ENCODE measurements at regions not wholly inside any gene's neighbourhood (a gene's known extent, or its start where the extent isn't known, plus 50 kb on each side); places are given as distances from the start of the nearest gene placed in this dataset.

DNA sequence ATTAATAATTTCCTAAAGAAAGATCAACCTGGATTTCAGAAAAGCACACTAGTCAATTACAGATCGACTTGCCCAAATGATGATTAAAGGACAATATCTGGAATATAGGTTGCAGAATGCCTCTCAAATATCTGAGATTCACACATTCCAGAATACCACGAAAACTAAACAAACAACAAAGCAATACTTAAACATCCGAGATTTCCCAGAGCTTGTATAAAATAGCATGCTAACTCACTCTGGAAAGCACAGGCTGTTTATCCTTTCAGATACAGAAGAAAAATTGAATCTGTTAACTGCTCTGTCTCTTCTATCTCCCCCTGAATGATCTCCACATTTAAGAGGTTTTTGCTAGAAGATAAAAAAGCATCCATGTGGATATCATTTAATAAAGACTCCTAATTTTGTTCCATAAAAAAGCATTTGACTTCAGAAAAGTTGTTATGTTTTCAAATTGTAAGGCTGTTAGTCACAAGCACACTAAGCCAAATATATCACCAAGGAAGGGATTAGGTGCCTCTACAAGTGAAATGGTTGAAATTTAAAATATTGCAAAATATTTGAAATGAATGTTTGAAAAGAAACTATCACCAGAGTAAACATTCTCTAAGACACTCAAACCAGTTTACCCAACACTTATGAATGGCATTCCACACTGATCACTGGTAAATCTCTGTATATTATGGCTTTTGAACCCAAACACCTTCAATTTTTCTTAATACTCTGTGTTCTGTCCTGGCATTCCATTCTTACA is 865.1 kb upstream of the ADAMTS5 start:
- Histone ChIP-seq H3K4me3 (replicated peaks in 1 of 3; ENCODE audit: low read depth in 2 of 3, low read length in 3 of 3) (no peak overlapping the region), H3K9me3 (replicated peaks in 1 of 2; ENCODE audit: control insufficient read depth in 1 of 2, insufficient read depth in 1 of 2, low read length in 2 of 2) (peaks cover 0 to 9% of the 10 kb centered on the region in 2 donors), H2AFZ (ENCODE audit: insufficient read depth, low read depth, low read length, poor library complexity, severe bottlenecking) (no peak overlapping the region), H3K79me2 (ENCODE audit: insufficient read depth, low read length) (no peaks in the 10 kb centered on the region), H3K4me2 (replicated peaks; ENCODE audit: extremely low read depth, low read length, poor library complexity, severe bottlenecking) (no peak overlapping the region), H3K4me1 (ENCODE audit: control insufficient read depth in 1 of 2, insufficient read depth in 2 of 2, low read length in 2 of 2) (no peaks in the 10 kb centered on the region), H3K27ac (ENCODE audit: low read depth in 1 of 2, low read length in 2 of 2) (no peak overlapping the region), H3K36me3 (replicated peaks in 1 of 2; ENCODE audit: control insufficient read depth in 1 of 2, insufficient read depth in 2 of 2, low read length in 2 of 2) (no peaks in the 10 kb centered on the region), H4K20me1 (ENCODE audit: insufficient read depth, low read length) (no peaks in the 10 kb centered on the region), H3K9ac (ENCODE audit: insufficient read depth, low read length, poor library complexity, severe bottlenecking) (no peak overlapping the region), H3K27me3 (ENCODE audit: control insufficient read depth in 2 of 2, insufficient read depth in 2 of 2, low read length in 2 of 2) (no peaks in the 10 kb centered on the region)
- Mint-ChIP-seq H3K9me3 (peaks cover 0 to 10% (median 4%) of the 10 kb centered on the region in 7 donors), H3K4me1 (no peaks in the 10 kb centered on the region), H3K4me3 (no peak overlapping the region), H3K27me3 (ENCODE audit: low read depth in 3 of 3) (no peaks in the 10 kb centered on the region), H3K27ac (no peak overlapping the region), H3K36me3 (no peaks in the 10 kb centered on the region)
- TF ChIP-seq, protein P1, sequence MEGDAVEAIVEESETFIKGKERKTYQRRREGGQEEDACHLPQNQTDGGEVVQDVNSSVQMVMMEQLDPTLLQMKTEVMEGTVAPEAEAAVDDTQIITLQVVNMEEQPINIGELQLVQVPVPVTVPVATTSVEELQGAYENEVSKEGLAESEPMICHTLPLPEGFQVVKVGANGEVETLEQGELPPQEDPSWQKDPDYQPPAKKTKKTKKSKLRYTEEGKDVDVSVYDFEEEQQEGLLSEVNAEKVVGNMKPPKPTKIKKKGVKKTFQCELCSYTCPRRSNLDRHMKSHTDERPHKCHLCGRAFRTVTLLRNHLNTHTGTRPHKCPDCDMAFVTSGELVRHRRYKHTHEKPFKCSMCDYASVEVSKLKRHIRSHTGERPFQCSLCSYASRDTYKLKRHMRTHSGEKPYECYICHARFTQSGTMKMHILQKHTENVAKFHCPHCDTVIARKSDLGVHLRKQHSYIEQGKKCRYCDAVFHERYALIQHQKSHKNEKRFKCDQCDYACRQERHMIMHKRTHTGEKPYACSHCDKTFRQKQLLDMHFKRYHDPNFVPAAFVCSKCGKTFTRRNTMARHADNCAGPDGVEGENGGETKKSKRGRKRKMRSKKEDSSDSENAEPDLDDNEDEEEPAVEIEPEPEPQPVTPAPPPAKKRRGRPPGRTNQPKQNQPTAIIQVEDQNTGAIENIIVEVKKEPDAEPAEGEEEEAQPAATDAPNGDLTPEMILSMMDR (IDR thresholded peaks at IDR 0.05), result no peak
- DNase-seq, result no peak
- WGBS (ENCODE audit: insufficient coverage), result no CpG with 5 or more reads among the region's 3 CpGs
- intact Hi-C loops (cut with micrococcal nuclease), result no loop called here

DNA sequence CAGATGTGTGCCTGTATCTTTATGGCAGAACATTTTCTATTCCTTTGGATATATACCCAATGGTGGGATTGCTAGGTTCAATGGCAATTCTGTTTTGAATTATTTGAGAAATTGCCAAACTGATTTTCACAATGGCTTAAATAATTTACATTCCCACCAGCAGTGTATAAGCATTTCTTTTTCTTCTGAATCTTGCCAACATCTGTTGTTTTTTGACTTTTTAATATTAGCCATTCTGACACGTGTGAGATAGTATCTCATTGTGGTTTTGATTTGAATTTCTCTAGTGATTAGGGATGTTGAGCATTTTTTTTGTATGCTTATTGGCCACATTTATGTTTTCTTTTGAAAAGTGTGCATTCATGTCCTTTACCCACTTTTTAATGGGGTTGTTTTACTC is 864.3 kb upstream of the ADAMTS5 start:
- Histone ChIP-seq H2AFZ (ENCODE audit: insufficient read depth, low read depth, low read length, poor library complexity, severe bottlenecking) (no peak overlapping the region), H3K9me3 (replicated peaks in 1 of 2; ENCODE audit: control insufficient read depth in 1 of 2, insufficient read depth in 1 of 2, low read length in 2 of 2) (peaks cover 0 to 4% of the 10 kb centered on the region in 2 donors), H3K4me3 (replicated peaks in 1 of 3; ENCODE audit: low read depth in 2 of 3, low read length in 3 of 3) (no peak overlapping the region), H3K27ac (ENCODE audit: low read depth in 1 of 2, low read length in 2 of 2) (no peak overlapping the region), H3K4me1 (ENCODE audit: control insufficient read depth in 1 of 2, insufficient read depth in 2 of 2, low read length in 2 of 2) (no peaks in the 10 kb centered on the region), H3K9ac (ENCODE audit: insufficient read depth, low read length, poor library complexity, severe bottlenecking) (no peak overlapping the region), H3K36me3 (replicated peaks in 1 of 2; ENCODE audit: control insufficient read depth in 1 of 2, insufficient read depth in 2 of 2, low read length in 2 of 2) (no peaks in the 10 kb centered on the region), H3K27me3 (ENCODE audit: control insufficient read depth in 2 of 2, insufficient read depth in 2 of 2, low read length in 2 of 2) (no peaks in the 10 kb centered on the region), H4K20me1 (ENCODE audit: insufficient read depth, low read length) (no peaks in the 10 kb centered on the region), H3K79me2 (ENCODE audit: insufficient read depth, low read length) (no peaks in the 10 kb centered on the region), H3K4me2 (replicated peaks; ENCODE audit: extremely low read depth, low read length, poor library complexity, severe bottlenecking) (no peak overlapping the region)
- intact Hi-C loops (cut with micrococcal nuclease), result no loop called here
- Mint-ChIP-seq H3K27me3 (ENCODE audit: low read depth in 3 of 3) (no peaks in the 10 kb centered on the region), H3K36me3 (no peaks in the 10 kb centered on the region), H3K4me3 (no peak overlapping the region), H3K27ac (no peak overlapping the region), H3K4me1 (no peaks in the 10 kb centered on the region), H3K9me3 (peaks cover 0 to 14% (median 3%) of the 10 kb centered on the region in 7 donors)
- TF ChIP-seq, protein P1 (IDR thresholded peaks at IDR 0.05), result no peak
- DNase-seq, result no peak
- no CpG with 5 or more reads among the region's 1 CpG for WGBS (ENCODE audit: insufficient coverage)
